Astrocyte (in vitro differentiated cells and primary cell): ENCODE measurements at regions not wholly inside any gene's neighbourhood (a gene's known extent, or its start where the extent isn't known, plus 50 kb on each side); places are given as distances from the start of the nearest gene placed in this dataset.

Source experiments
- DNase-seq: peaks from one replicate; pipeline ENCODE4 v3.0.0-alpha.2; 2010; ENCODE audit warnings: low read depth
- FAIRE-seq: peaks from 2 replicates; lab custom pipeline; 2011; peaks lifted over from hg19 to GRCh38; lab: Jason Lieb, UNC
- H2AFZ ChIP-seq: 2 replicates; pipeline ENCODE4 v1.6.0; 2012; ENCODE audit warnings: low read depth, low read length, inconsistent platforms
- H3K27ac ChIP-seq: 2 replicates; pipeline ENCODE4 v1.5.1; 2011; ENCODE audit warnings: low read depth, low read length, inconsistent platforms
- H3K27me3 ChIP-seq: 2 replicates; pipeline ENCODE4 v1.6.0; 2011; ENCODE audit warnings: low read length, inconsistent platforms; ENCODE audit not compliant: insufficient read depth
- H3K36me3 ChIP-seq: 2 replicates; pipeline ENCODE4 v1.5.1; 2011; ENCODE audit warnings: low read length, inconsistent platforms; ENCODE audit not compliant: insufficient read depth
- H3K4me1 ChIP-seq: 2 replicates; pipeline ENCODE4 v1.5.1; 2011; ENCODE audit warnings: low read length, inconsistent platforms; ENCODE audit not compliant: insufficient read depth
- H3K4me2 ChIP-seq: 2 replicates; pipeline ENCODE4 v1.6.0; 2012; ENCODE audit warnings: low read length, inconsistent platforms
- H3K4me3 ChIP-seq: 2 replicates; pipeline ENCODE4 v1.5.1; 2011; ENCODE audit warnings: low read depth, mild to moderate bottlenecking, low read length, inconsistent platforms; ENCODE audit not compliant: insufficient read depth
- H3K79me2 ChIP-seq: 2 replicates; pipeline ENCODE4 v1.6.0; 2012; ENCODE audit warnings: mild to moderate bottlenecking, low read length, inconsistent platforms; ENCODE audit not compliant: insufficient read depth
- H3K9ac ChIP-seq: 2 replicates; pipeline ENCODE4 v1.6.0; 2012; ENCODE audit warnings: mild to moderate bottlenecking, low read length, inconsistent platforms
- H3K9me3 ChIP-seq: 2 replicates; pipeline ENCODE4 v1.5.1; 2012; ENCODE audit warnings: low read depth, mild to moderate bottlenecking, low read length, inconsistent platforms; ENCODE audit not compliant: insufficient read depth
- H4K20me1 ChIP-seq: 2 replicates; pipeline ENCODE4 v1.6.0; 2012; ENCODE audit warnings: low read length, inconsistent platforms; ENCODE audit not compliant: insufficient read depth
- H3K27ac Mint-ChIP-seq: one replicate; pipeline ENCODE4 v1.8.0; 2021; ENCODE audit warnings: mild to moderate bottlenecking, mixed read lengths; ENCODE audit not compliant: unreplicated experiment
- H3K27me3 Mint-ChIP-seq: one replicate; pipeline ENCODE4 v1.8.0; 2021; ENCODE audit warnings: low read depth, mixed read lengths; ENCODE audit not compliant: unreplicated experiment
- H3K36me3 Mint-ChIP-seq: one replicate; pipeline ENCODE4 v1.8.0; 2021; ENCODE audit warnings: low read depth, mixed read lengths; ENCODE audit not compliant: unreplicated experiment
- H3K4me1 Mint-ChIP-seq: one replicate; pipeline ENCODE4 v1.8.0; 2021; ENCODE audit warnings: low read depth, mixed read lengths; ENCODE audit not compliant: unreplicated experiment
- H3K4me3 Mint-ChIP-seq: one replicate; pipeline ENCODE4 v1.8.0; 2021; ENCODE audit warnings: mild to moderate bottlenecking, moderate library complexity, mixed read lengths; ENCODE audit not compliant: unreplicated experiment
- H3K9me3 Mint-ChIP-seq: one replicate; pipeline ENCODE4 v1.8.0; 2021; ENCODE audit warnings: mild to moderate bottlenecking, mixed read lengths; ENCODE audit not compliant: unreplicated experiment
- EZH2 ChIP-seq: IDR thresholded peaks from 2 replicates; pipeline ENCODE4 v1.6.1; 2012; ENCODE audit warnings: mild to moderate bottlenecking, low read length, inconsistent platforms; ENCODE audit not compliant: insufficient read depth
- TF ChIP-seq, protein P1 (sequence below): IDR thresholded peaks from 2 replicates; pipeline ENCODE4 v1.5.1; 2011; ENCODE audit warnings: low read depth, mild to moderate bottlenecking, inconsistent platforms, low read length, moderate library complexity; ENCODE audit not compliant: insufficient read depth

DNA sequence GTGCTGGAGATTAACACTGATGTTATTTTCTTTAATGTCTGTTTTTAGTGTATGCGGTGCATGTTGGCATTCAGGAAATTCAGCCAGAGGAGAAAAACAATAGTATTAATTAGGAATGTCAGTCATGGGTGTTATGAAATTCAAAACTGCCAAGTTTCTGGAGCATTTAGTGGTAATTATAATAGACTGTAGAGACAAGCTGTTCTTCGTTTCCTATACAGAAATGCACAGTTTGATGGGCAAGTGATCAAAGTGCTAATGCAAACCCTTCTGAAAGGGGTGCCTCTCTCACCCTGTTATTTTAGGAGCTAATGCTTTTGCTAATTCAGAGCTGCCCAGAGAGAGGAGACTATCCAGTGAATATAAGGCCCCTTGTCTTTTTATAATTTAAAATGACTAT is 573.8 kb upstream of the EEF2KMT start:
- no peaks in the 10 kb centered on the region for H3K36me3 ChIP-seq
- no peaks in the 10 kb centered on the region for H3K4me1 Mint-ChIP-seq
- DNase-seq (no peak), FAIRE-seq (no peak)
- H4K20me1 ChIP-seq = no peaks in the 10 kb centered on the region
- H3K9ac ChIP-seq = no peak overlapping the region
- no peaks in the 10 kb centered on the region for H3K9me3 ChIP-seq
- no peak overlapping the region for H3K27ac ChIP-seq
- H3K4me2 ChIP-seq = no peak overlapping the region
- peaks cover 17% of the 10 kb centered on the region for H3K27me3 Mint-ChIP-seq
- TF ChIP-seq, protein P1, sequence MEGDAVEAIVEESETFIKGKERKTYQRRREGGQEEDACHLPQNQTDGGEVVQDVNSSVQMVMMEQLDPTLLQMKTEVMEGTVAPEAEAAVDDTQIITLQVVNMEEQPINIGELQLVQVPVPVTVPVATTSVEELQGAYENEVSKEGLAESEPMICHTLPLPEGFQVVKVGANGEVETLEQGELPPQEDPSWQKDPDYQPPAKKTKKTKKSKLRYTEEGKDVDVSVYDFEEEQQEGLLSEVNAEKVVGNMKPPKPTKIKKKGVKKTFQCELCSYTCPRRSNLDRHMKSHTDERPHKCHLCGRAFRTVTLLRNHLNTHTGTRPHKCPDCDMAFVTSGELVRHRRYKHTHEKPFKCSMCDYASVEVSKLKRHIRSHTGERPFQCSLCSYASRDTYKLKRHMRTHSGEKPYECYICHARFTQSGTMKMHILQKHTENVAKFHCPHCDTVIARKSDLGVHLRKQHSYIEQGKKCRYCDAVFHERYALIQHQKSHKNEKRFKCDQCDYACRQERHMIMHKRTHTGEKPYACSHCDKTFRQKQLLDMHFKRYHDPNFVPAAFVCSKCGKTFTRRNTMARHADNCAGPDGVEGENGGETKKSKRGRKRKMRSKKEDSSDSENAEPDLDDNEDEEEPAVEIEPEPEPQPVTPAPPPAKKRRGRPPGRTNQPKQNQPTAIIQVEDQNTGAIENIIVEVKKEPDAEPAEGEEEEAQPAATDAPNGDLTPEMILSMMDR = no peak
- TF ChIP-seq EZH2 = no peak
- no peaks in the 10 kb centered on the region for H3K36me3 Mint-ChIP-seq
- no peak overlapping the region for H3K27ac Mint-ChIP-seq
- no peaks in the 10 kb centered on the region for H3K4me1 ChIP-seq
- H3K27me3 ChIP-seq = no peaks in the 10 kb centered on the region
- H3K4me3 ChIP-seq = no peak overlapping the region
- H3K4me3 Mint-ChIP-seq = no peak overlapping the region
- H2AFZ ChIP-seq = no peak overlapping the region
- no peaks in the 10 kb centered on the region for H3K9me3 Mint-ChIP-seq
- no peaks in the 10 kb centered on the region for H3K79me2 ChIP-seq

DNA sequence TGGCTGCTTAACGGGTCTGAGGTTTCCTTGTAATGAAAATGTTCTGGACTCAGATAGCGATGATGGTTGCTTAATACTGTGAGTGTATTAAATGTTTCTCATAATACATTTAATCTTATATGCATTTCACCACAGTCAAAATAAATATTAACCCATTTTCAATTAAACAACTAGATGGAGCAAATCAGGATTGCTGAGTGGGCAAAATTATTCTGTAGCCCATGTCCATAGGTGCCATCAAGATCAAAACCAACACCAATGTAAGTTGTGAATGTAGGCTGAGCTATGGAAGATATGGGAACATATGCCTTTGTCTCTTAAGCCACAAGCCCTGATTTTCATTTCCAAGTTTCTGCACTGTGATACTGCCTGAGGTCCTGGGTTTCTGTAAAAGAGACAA is 572.6 kb upstream of the EEF2KMT start:
- no peak overlapping the region for H3K4me2 ChIP-seq
- H3K4me3 ChIP-seq = no peak overlapping the region
- FAIRE-seq = no peak
- H3K9ac ChIP-seq = no peak overlapping the region
- Mint-ChIP-seq H3K9me3 (no peaks in the 10 kb centered on the region), H3K27ac (no peak overlapping the region), H3K4me3 (no peak overlapping the region), H3K27me3 (peaks cover 18% of the 10 kb centered on the region), H3K4me1 (no peaks in the 10 kb centered on the region), H3K36me3 (no peaks in the 10 kb centered on the region)
- H3K79me2 ChIP-seq = no peaks in the 10 kb centered on the region
- H3K36me3 ChIP-seq = no peaks in the 10 kb centered on the region
- no peaks in the 10 kb centered on the region for H3K4me1 ChIP-seq
- no peaks in the 10 kb centered on the region for H3K27me3 ChIP-seq
- no peak overlapping the region for H2AFZ ChIP-seq
- no peak for DNase-seq
- no peaks in the 10 kb centered on the region for H3K9me3 ChIP-seq
- no peaks in the 10 kb centered on the region for H4K20me1 ChIP-seq
- TF ChIP-seq EZH2 = no peak
- TF ChIP-seq, protein P1 = no peak
- no peak overlapping the region for H3K27ac ChIP-seq

DNA sequence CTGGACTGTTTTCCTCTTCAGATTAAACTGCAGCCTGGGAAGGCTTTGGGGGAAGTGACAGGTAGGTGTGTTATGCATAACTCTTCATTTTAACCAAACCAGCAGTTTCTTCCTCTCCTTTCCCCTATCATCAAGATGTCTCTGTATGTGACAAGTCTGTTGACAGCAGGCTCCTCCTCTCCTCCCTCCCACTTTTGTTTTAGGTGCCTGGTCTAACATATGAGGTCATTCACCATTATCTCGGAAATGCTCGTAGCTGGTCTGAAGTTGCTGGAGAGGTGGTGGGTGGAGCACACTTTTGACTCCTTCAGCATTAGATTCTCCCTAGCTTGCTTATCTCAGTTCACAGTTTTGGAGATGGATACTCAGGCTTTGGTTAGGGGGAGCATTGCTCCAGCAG is 571.0 kb upstream of the EEF2KMT start:
- Histone ChIP-seq H3K27ac (no peak overlapping the region), H3K36me3 (no peaks in the 10 kb centered on the region), H4K20me1 (no peaks in the 10 kb centered on the region), H3K4me3 (no peak overlapping the region), H3K4me2 (no peak overlapping the region), H3K9me3 (no peaks in the 10 kb centered on the region), H3K27me3 (no peaks in the 10 kb centered on the region), H2AFZ (no peak overlapping the region), H3K79me2 (no peaks in the 10 kb centered on the region), H3K4me1 (no peaks in the 10 kb centered on the region), H3K9ac (no peak overlapping the region)
- no peak for FAIRE-seq
- H3K4me3 Mint-ChIP-seq = no peak overlapping the region
- H3K27me3 Mint-ChIP-seq = peaks cover 14% of the 10 kb centered on the region
- DNase-seq = no peak
- H3K4me1 Mint-ChIP-seq = no peaks in the 10 kb centered on the region
- no peak overlapping the region for H3K27ac Mint-ChIP-seq
- TF ChIP-seq EZH2 = no peak
- no peaks in the 10 kb centered on the region for H3K9me3 Mint-ChIP-seq
- H3K36me3 Mint-ChIP-seq = no peaks in the 10 kb centered on the region
